Psoas muscle (tissue), 7 donors: ENCODE measurements at regions not wholly inside any gene's neighbourhood (a gene's known extent, or its start where the extent isn't known, plus 50 kb on each side); places are given as distances from the start of the nearest gene placed in this dataset.

Source experiments
- ATAC-seq, 4 donors: fragments of 200-7000 bp; cut with Tn5 transposase; one replicate each; pipeline ENCODE4 v1.9.1; 2020; ENCODE audit warnings: moderate library complexity in 3 of 4, mild to moderate bottlenecking in 2 of 4
- DNase-seq, 2 donors: peaks; one replicate each; pipeline ENCODE4 v3.0.0-alpha.2; 2020
- H3K27ac ChIP-seq: fragments of 200-600 bp; one replicate; pipeline ENCODE4 v1.8.0; 2022
- H3K27me3 ChIP-seq, 3 donors: fragments of 200-600 bp in 1 of 3; one replicate each; pipeline versions ENCODE4 v1.6.1 to v1.8.0; 2013 to 2022; ENCODE audit warnings: low read length in 2 of 3, mild to moderate bottlenecking in 2 of 3, moderate library complexity in 1 of 3; ENCODE audit not compliant: insufficient read depth in 3 of 3
- H3K36me3 ChIP-seq, 2 donors: fragments of 200-600 bp in 1 of 2; one replicate each; pipeline versions ENCODE4 v1.6.1 to v1.8.0; 2013 to 2022; ENCODE audit warnings: low read depth in 1 of 2, mild to moderate bottlenecking in 1 of 2, moderate library complexity in 1 of 2; ENCODE audit not compliant: insufficient read depth in 1 of 2
- H3K4me1 ChIP-seq: fragments of 200-600 bp; one replicate; pipeline ENCODE4 v1.8.0; 2022
- H3K4me3 ChIP-seq: fragments of 200-600 bp; one replicate; pipeline ENCODE4 v1.8.0; 2022; ENCODE audit warnings: mild to moderate bottlenecking
- H3K9me3 ChIP-seq: fragments of 200-600 bp; one replicate; pipeline ENCODE4 v1.8.0; 2022
- WGBS, 3 donors: extraction: QIAGEN DNeasy Blood & Tissue Kit; methylation state at CpG; one replicate each; pipeline versions ENCODE4 v1.1.6 to v1.1.7; 2013; 5-methylcytosine and 5-hydroxymethylcytosine counted together
- intact Hi-C, 2 donors: fragments of 100-400 bp; cut with DNase I; formaldehyde crosslinking; loops; one replicate each; pipeline versions ENCODE4 v1.11.0 to v1.14.2; 2022
- TF ChIP-seq, protein P1 (sequence below): fragments of 200-600 bp; IDR thresholded peaks from one replicate; pipeline ENCODE4 v1.8.0; 2022; ENCODE audit warnings: antibody characterized with exemption
- donor health status: healthy with polysubstance abuse.
- donor health status: DM: no; HTN: no; CAD: no; lungs with moderate emphysema.
- donor health status: Bipolar disorder and iron deficiency.
- donor health status: healthy.
- donor health status: DM: yes; HTN: yes; CAD: no.
- donor health status: DM: no; HTN: no; CAD: no.
- donor health status: DM: yes; HTN: yes; CAD: no.

DNA sequence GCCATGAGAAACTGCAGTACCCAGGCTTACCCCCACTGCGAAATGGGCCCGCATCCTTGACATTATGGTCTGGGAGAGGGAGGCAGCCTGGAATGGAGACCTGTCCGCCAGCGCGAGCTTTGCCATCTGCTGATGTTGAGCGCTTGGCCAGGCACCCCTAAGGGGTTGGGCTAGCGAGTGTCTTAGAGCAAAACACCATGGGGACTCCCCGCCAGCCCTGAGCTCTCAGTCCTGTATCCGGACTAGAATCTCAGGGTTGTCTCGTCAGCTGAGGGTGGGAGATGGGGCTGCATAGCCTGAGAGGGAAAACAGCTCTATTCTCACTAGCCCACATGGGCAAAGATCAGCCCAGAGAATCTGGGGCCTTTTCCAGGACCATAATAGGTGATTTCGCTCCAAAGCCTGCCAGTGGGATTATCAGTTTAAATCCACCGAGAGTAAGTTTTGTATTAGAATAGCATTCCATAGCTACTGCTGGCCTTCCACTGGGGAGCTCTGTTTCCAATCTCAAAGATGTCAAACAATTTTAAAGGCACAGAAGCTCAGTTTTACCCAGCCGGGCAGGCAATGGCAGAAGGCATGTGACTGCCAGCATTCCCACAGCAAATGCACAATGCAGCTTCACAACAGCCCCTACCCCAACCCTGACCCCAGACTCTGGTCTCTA is 167.5 kb upstream of the TPM1 start:
- WGBS, 3 donors = 64 to 89% (median 88%) methylated on average over 13 of the region's 13 CpGs
- intact Hi-C loops = no loop called here
- TF ChIP-seq, protein P1, sequence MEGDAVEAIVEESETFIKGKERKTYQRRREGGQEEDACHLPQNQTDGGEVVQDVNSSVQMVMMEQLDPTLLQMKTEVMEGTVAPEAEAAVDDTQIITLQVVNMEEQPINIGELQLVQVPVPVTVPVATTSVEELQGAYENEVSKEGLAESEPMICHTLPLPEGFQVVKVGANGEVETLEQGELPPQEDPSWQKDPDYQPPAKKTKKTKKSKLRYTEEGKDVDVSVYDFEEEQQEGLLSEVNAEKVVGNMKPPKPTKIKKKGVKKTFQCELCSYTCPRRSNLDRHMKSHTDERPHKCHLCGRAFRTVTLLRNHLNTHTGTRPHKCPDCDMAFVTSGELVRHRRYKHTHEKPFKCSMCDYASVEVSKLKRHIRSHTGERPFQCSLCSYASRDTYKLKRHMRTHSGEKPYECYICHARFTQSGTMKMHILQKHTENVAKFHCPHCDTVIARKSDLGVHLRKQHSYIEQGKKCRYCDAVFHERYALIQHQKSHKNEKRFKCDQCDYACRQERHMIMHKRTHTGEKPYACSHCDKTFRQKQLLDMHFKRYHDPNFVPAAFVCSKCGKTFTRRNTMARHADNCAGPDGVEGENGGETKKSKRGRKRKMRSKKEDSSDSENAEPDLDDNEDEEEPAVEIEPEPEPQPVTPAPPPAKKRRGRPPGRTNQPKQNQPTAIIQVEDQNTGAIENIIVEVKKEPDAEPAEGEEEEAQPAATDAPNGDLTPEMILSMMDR = no peak

DNA sequence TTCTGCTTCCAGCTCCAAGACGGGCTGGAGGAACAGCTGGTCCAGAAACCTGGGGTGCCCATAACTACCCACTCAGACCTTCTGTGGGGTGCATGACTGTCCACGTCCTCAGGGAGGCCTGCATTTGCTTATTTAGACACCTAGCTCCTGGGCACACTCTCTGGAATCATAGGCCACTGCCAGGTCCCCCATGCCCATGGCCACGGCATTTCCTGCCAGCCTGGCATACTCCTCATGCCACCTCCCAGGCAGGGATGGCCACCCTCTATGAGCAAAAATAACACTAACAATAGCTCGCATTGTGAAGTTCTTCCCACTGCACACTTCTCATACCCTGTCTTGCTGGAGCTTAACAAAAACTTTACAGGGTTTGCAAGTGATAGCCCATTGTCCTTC is 166.9 kb upstream of the TPM1 start:
- Histone ChIP-seq H3K9me3 (no peaks in the 10 kb centered on the region), H3K4me1 (no peaks in the 10 kb centered on the region), H3K27ac (no peak overlapping the region), H3K36me3 (no peaks in the 10 kb centered on the region), H3K4me3 (no peak overlapping the region), H3K27me3 (no peaks in the 10 kb centered on the region)
- WGBS, 3 donors = 61 to 84% (median 74%) methylated on average over 4 of the region's 4 CpGs
- ATAC-seq = no peak
- TF ChIP-seq, protein P1 = no peak
- intact Hi-C loops = no loop called here
- DNase-seq = no peak

More for the DNA sequence above, 167.5 kb upstream of the TPM1 start:
- no peaks in the 10 kb centered on the region for H3K36me3 ChIP-seq
- H3K27ac ChIP-seq = no peak overlapping the region
- no peak overlapping the region for H3K4me3 ChIP-seq
- H3K4me1 ChIP-seq = no peaks in the 10 kb centered on the region
- ATAC-seq = no peak
- H3K9me3 ChIP-seq = no peaks in the 10 kb centered on the region
- H3K27me3 ChIP-seq = no peaks in the 10 kb centered on the region
- no peak for DNase-seq

DNA sequence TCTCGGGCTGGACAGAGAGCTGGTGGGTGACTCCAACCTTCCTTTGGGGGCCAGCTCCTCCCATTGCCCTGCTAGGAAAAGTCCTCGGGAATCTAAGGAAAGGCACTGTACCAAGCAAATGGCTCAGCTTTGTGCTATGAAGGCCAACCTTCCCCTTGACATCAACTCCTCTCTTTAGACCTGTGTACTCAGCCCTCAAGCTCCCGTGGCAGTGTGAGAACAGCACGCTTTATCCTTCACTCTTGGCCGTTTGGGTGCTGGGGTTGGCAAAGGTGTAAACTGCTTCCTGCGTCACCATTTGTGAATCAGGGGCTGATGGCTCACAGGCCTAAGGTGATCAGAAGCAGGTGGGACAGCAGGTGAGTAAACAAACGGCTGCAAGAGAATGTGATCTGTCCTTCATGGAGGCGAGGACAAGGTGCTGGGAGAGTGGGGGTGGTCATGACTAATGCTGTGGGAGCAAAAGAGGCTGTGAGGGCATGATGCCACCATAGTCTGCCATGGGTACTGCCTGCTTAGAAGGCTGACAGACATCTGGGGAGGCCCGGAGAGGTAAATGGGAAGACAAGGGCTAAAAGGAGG is 165.2 kb upstream of the TPM1 start:
- TF ChIP-seq, protein P1 = no peak
- no peaks in the 10 kb centered on the region for H3K4me1 ChIP-seq
- no peak overlapping the region for H3K27ac ChIP-seq
- no peaks in the 10 kb centered on the region for H3K27me3 ChIP-seq
- ATAC-seq = no peak
- no peak overlapping the region for H3K4me3 ChIP-seq
- WGBS, 3 donors = 93 to 98% (median 95%) methylated on average over 9 of the region's 9 CpGs
- H3K36me3 ChIP-seq = no peaks in the 10 kb centered on the region
- intact Hi-C loops = no loop called here
- no peaks in the 10 kb centered on the region for H3K9me3 ChIP-seq
- DNase-seq = no peak

DNA sequence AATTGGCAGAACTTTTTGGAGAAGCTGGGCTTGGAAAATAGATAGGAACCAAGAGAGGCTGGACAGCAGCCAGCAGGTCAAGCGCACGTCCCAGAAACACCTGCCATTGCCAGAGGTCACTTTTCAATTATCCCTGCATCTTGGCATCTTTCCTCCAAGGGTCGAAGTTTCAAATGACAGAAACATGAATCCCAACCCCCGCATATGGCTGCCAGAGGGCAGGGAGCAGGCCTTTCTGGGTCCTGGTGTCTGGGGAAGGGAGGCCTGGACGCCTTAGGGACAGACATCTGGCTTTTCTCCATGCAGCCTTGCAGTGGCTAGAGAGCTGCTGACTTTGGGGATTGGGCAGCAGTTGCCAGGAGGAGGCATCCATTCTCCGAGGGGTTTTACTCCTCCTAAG is 164.5 kb upstream of the TPM1 start:
- no peak for ATAC-seq
- Histone ChIP-seq H3K4me3 (no peak overlapping the region), H3K4me1 (no peaks in the 10 kb centered on the region), H3K9me3 (no peaks in the 10 kb centered on the region), H3K36me3 (no peaks in the 10 kb centered on the region), H3K27ac (no peak overlapping the region), H3K27me3 (no peaks in the 10 kb centered on the region)
- no peak for DNase-seq
- intact Hi-C loops = no loop called here
- 43 to 58% (median 53%) methylated on average over 6 of the region's 6 CpGs for WGBS, 3 donors
- TF ChIP-seq, protein P1 = no peak

DNA sequence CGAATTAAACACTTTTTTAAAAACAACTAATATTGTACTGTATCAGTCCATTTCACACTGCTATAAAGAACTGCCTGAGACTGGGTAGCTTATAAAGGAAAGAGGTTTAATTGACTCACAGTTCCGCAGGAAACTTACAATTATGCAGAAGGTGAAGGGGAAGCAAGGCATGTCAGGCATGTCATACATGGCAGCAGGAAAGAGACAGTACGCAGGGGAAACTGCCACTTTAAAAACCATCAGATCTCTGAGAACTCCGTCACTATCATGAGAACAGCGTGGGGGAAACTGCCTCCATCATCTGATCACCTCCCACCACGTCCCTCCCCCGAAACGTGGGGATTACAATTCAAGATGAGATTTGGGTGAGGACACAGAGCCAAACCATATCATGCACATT is 162.8 kb upstream of the TPM1 start:
- TF ChIP-seq, protein P1 = no peak
- Histone ChIP-seq H3K9me3 (no peaks in the 10 kb centered on the region), H3K36me3 (no peaks in the 10 kb centered on the region), H3K4me3 (no peak overlapping the region), H3K4me1 (no peaks in the 10 kb centered on the region), H3K27ac (no peak overlapping the region), H3K27me3 (peaks cover 0 to 3% (median 0%) of the 10 kb centered on the region in 3 donors)
- intact Hi-C loops = no loop called here
- ATAC-seq (no peak), DNase-seq (no peak)
- 55 to 61% (median 58%) methylated on average over 8 of the region's 8 CpGs for WGBS, 3 donors
